GM21786 (cell line): ENCODE measurements at regions not wholly inside any gene's neighbourhood (a gene's known extent, or its start where the extent isn't known, plus 50 kb on each side); places are given as distances from the start of the nearest gene placed in this dataset.

ENCODE experiments used
- ATAC-seq: cut with Tn5 transposase; IDR thresholded peaks from one replicate; pipeline ENCODE4 v1.9.1; 2021; ENCODE audit not compliant: unreplicated experiment

GRCh38 chr2:235139956-235140800 lies 188.4 kb downstream of the SH3BP4 start:
- ATAC-seq = no peak

- no peak for ATAC-seq
These were observed 188.9 kb downstream of the SH3BP4 start for GRCh38 chr2:235140801-235141081.

GRCh38 chr2:235141411-235142128 lies 189.8 kb downstream of the SH3BP4 start:
- ATAC-seq = no peak

GRCh38 chr2:235142601-235143000 lies 190.8 kb downstream of the SH3BP4 start:
- ATAC-seq = no peak

GRCh38 chr2:235143789-235144188 lies 192.0 kb downstream of the SH3BP4 start:
- ATAC-seq = no peak

GRCh38 chr2:235144291-235144690 lies 192.5 kb downstream of the SH3BP4 start:
- ATAC-seq = no peak

- ATAC-seq = no peak
These were observed 194.4 kb downstream of the SH3BP4 start for GRCh38 chr2:235146206-235146605.

GRCh38 chr2:235146871-235147565 lies 195.2 kb downstream of the SH3BP4 start:
- ATAC-seq = no peak

GRCh38 chr2:235148201-235149170 lies 196.7 kb downstream of the SH3BP4 start:
- ATAC-seq = no peak

GRCh38 chr2:235149240-235149659 lies 197.4 kb downstream of the SH3BP4 start:
- no peak for ATAC-seq

GRCh38 chr2:235149736-235150135 lies 197.9 kb downstream of the SH3BP4 start:
- ATAC-seq = no peak

- ATAC-seq = no peak
These were observed 199.3 kb downstream of the SH3BP4 start for GRCh38 chr2:235151152-235151551.

GRCh38 chr2:235155163-235155562 lies 203.3 kb downstream of the SH3BP4 start:
- ATAC-seq = no peak

GRCh38 chr2:235156055-235156454 lies 204.2 kb downstream of the SH3BP4 start:
- ATAC-seq = no peak

GRCh38 chr2:235157746-235158482 lies 206.1 kb downstream of the SH3BP4 start:
- ATAC-seq = no peak

GRCh38 chr2:235160281-235160810 lies 208.5 kb downstream of the SH3BP4 start:
- no peak for ATAC-seq

- no peak for ATAC-seq
These were observed 209.7 kb downstream of the SH3BP4 start for GRCh38 chr2:235161565-235161964.

- ATAC-seq = no peak
These were observed 210.4 kb downstream of the SH3BP4 start for GRCh38 chr2:235162082-235162836.

GRCh38 chr2:235162837-235163197 lies 211.0 kb downstream of the SH3BP4 start:
- ATAC-seq = no peak
